ENCODE measurements at regions not wholly inside any gene's neighbourhood (a gene's known extent, or its start where the extent isn't known, plus 50 kb on each side); places are given as distances from the start of the nearest gene placed in this dataset.

DNA sequence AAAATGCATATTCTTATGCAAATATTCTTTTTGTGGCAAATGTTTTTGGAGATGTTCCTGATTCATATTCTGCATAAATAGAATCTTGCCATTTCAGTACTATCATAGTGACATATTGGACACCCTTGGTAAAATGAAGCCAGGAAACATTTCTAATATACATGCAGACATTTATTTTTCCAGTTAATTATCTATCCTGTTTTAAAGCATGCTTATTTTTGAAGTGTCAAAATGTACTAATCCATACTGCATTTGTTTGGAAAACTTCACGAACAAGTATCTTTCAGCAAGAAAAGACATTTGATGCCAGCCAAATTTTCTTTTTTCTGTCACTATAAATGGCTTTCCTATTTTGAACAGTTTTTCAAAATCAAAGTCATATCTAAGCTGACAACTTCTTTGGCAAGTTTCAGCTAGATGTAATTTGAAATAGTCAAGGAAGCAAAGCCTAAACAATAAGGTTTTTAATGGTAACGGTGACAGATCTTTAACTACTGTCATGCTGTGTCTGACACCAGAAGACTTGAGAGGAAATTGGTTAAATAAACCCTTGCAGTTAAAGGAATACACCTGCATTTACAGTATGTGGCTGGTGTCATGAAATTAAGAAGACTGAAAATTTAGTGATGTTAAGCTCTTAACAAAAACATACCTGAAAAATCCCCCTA is 284.3 kb downstream of the TLE1 start:
- CTCF ChIA-PET: no interaction called here
- Histone ChIP-seq H3K9me3 (replicated peaks; ENCODE audit: control insufficient read depth, insufficient read depth, low read length) (no peaks in the 10 kb centered on the region), H4K20me1 (replicated peaks; ENCODE audit: control insufficient read depth, extremely low read depth, insufficient read depth, low read length) (no peaks in the 10 kb centered on the region), H3K9ac (replicated peaks; ENCODE audit: extremely low read depth, insufficient read depth, low read length) (no peak overlapping the region), H3K36me3 (ENCODE audit: control insufficient read depth in 2 of 2, extremely low read depth in 1 of 2, insufficient read depth in 2 of 2, low read length in 2 of 2) (no peaks in the 10 kb centered on the region), H3K27me3 (ENCODE audit: control insufficient read depth in 2 of 2, insufficient read depth in 2 of 2, low read length in 2 of 2) (no peaks in the 10 kb centered on the region), H3K4me1 (ENCODE audit: control insufficient read depth, extremely low read depth, insufficient read depth, low read length) (no peaks in the 10 kb centered on the region), H3K4me2 (ENCODE audit: insufficient read depth, low read length) (no peak overlapping the region), H3K4me3 (replicated peaks in 1 of 3; ENCODE audit: insufficient read depth in 1 of 3, low read depth in 1 of 3, low read length in 3 of 3) (no peak overlapping the region), H3K27ac (ENCODE audit: insufficient read depth, low read depth, low read length) (no peak overlapping the region), H3K79me2 (ENCODE audit: control insufficient read depth, insufficient read depth, low read length) (no peaks in the 10 kb centered on the region), H2AFZ (ENCODE audit: low read depth, low read length) (no peak overlapping the region), H3K9me1 (replicated peaks; ENCODE audit: control insufficient read depth, extremely low read depth, insufficient read depth, low read length) (no peaks in the 10 kb centered on the region)
- intact Hi-C loops (cut with micrococcal nuclease) (no loop called here), dilution Hi-C loops (cut with MboI; ENCODE audit: extremely low pct_ligation_motif_present, low sequenced_read_pairs) (no loop called here)
- BruUV-seq (replicated peaks): no TSS peak
- TF ChIP-seq GATA2 (IDR thresholded peaks at IDR 0.05; ENCODE audit: insufficient read depth, insufficient read length, low read depth, low read length) (no peak), POLR2A (IDR thresholded peaks at IDR 0.05; ENCODE audit: low read depth, low read length) (no peak), CTCF (IDR thresholded peaks at IDR 0.05; ENCODE audit: extremely low read depth in 1 of 2, insufficient read depth in 1 of 2, low read depth in 1 of 2, low read length in 2 of 2) (no peak), MAX (IDR thresholded peaks at IDR 0.05; ENCODE audit: insufficient read depth, insufficient read length) (no peak), FOS (IDR thresholded peaks at IDR 0.05; ENCODE audit: borderline replicate concordance, insufficient read depth, low read length) (no peak), EZH2 (IDR thresholded peaks at IDR 0.05; ENCODE audit: borderline replicate concordance, low read depth, low read length, severe bottlenecking) (no peak), POLR2AphosphoS5 (IDR thresholded peaks at IDR 0.05; ENCODE audit: insufficient read depth, low read depth, low read length) (no peak), JUN (IDR thresholded peaks at IDR 0.05; ENCODE audit: borderline replicate concordance, insufficient read depth, insufficient read length, low read depth) (no peak), MYC (IDR thresholded peaks at IDR 0.05; ENCODE audit: low read depth, low read length) (no peak)
- no peak for DNase-seq (ENCODE audit: low read depth, low spot score)
- no peak for FAIRE-seq
- POLR2A ChIA-PET: no interaction called here
